ENCODE measurements at regions not wholly inside any gene's neighbourhood (a gene's known extent, or its start where the extent isn't known, plus 50 kb on each side); places are given as distances from the start of the nearest gene placed in this dataset.

DNA sequence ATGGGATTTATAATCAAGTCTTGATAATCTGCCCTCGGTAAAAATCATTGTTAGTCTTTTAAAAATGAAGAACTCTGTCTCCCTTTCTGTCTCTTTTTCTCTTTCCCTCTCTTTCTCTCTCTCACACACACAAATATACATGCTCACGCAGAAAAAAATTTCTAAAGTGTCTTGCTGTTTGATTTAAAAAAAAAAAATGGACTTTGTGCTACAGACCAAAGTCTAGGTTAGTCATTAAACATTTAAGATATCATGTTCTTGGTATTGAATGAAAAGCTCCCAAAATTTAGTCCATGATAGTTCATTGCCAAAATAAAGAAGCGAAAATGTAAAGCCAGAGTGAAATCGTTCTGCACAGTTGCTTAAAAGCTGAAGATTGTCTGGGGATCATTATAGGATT, 665.8 kb downstream of the SORCS1 start:
- Histone ChIP-seq H4K20me1 (ENCODE audit: control insufficient read depth, extremely low read depth, insufficient read depth, low read length) (no peaks in the 10 kb centered on the region), H3K9ac (ENCODE audit: control insufficient read depth, extremely low read depth, insufficient read depth, low read length) (no peak overlapping the region), H3K4me3 (ENCODE audit: control insufficient read depth in 2 of 3, extremely low read depth in 1 of 3, insufficient read depth in 2 of 3, low read depth in 1 of 3, low read length in 3 of 3) (no peak overlapping the region), H3K4me1 (ENCODE audit: control insufficient read depth, extremely low read depth, insufficient read depth, low read length) (peaks cover 10% of the 10 kb centered on the region), H3K9me1 (ENCODE audit: control insufficient read depth, extremely low read depth, insufficient read depth, low read length) (no peaks in the 10 kb centered on the region), H3K27me3 (ENCODE audit: control insufficient read depth, extremely low read depth, insufficient read depth, low read length) (no peaks in the 10 kb centered on the region), H3K27ac (ENCODE audit: control insufficient read depth, insufficient read depth, low read length) (no peak overlapping the region), H3K36me3 (ENCODE audit: control insufficient read depth in 2 of 2, extremely low read depth in 1 of 2, insufficient read depth in 2 of 2, low read length in 2 of 2) (no peaks in the 10 kb centered on the region), H3K79me2 (ENCODE audit: control insufficient read depth, insufficient read depth, low read length) (no peaks in the 10 kb centered on the region), H2AFZ (ENCODE audit: control insufficient read depth, low read length) (no peak overlapping the region), H3K4me2 (ENCODE audit: control insufficient read depth, extremely low read depth, insufficient read depth, low read depth, low read length) (no peak overlapping the region), H3K9me3 (ENCODE audit: control insufficient read depth, low read depth, low read length) (no peaks in the 10 kb centered on the region)
- TF ChIP-seq CTCF (optimal IDR thresholded peaks at IDR 0.05 in 1 of 3, IDR thresholded peaks at IDR 0.05 in 1 of 3, conservative IDR thresholded peaks at IDR 0.05 in 1 of 3; ENCODE audit: extremely low read depth in 1 of 3, insufficient read depth in 2 of 3, low read length in 3 of 3) (no peak), EZH2 (IDR thresholded peaks at IDR 0.05; ENCODE audit: low read length) (no peak)
- DNase-seq (ENCODE audit: low read depth, low spot score) (no peak), FAIRE-seq (no peak)
- dilution Hi-C loops (cut with MboI; ENCODE audit: extremely low pct_ligation_motif_present, low sequenced_read_pairs) = no loop called here

DNA sequence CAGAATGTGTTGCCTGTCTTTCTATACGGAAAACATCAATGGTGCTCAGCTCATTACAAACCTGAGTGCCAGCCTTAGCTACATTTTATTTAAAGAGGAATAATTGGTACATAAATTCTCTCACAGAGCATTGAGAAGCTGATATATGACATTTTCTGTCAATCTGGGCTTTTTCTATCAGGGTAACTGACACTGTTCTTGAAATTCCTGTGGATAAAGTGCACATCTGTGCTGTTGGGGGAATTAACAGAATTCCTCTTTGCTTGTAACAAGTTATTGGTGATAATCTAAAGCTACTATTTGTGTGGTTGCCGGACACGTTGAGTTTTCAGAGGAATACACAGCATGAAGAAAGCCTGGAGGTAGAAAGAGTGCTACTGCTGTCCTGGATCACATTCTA, 668.6 kb downstream of the SORCS1 start:
- Histone ChIP-seq H3K9me1 (ENCODE audit: control insufficient read depth, extremely low read depth, insufficient read depth, low read length) (no peaks in the 10 kb centered on the region), H3K4me1 (ENCODE audit: control insufficient read depth, extremely low read depth, insufficient read depth, low read length) (peaks cover 6% of the 10 kb centered on the region), H4K20me1 (ENCODE audit: control insufficient read depth, extremely low read depth, insufficient read depth, low read length) (no peaks in the 10 kb centered on the region), H3K36me3 (ENCODE audit: control insufficient read depth in 2 of 2, extremely low read depth in 1 of 2, insufficient read depth in 2 of 2, low read length in 2 of 2) (no peaks in the 10 kb centered on the region), H3K4me2 (ENCODE audit: control insufficient read depth, extremely low read depth, insufficient read depth, low read depth, low read length) (no peak overlapping the region), H3K9ac (ENCODE audit: control insufficient read depth, extremely low read depth, insufficient read depth, low read length) (no peak overlapping the region), H3K79me2 (ENCODE audit: control insufficient read depth, insufficient read depth, low read length) (no peaks in the 10 kb centered on the region), H3K4me3 (ENCODE audit: control insufficient read depth in 2 of 3, extremely low read depth in 1 of 3, insufficient read depth in 2 of 3, low read depth in 1 of 3, low read length in 3 of 3) (no peak overlapping the region), H3K27ac (ENCODE audit: control insufficient read depth, insufficient read depth, low read length) (no peak overlapping the region), H3K9me3 (ENCODE audit: control insufficient read depth, low read depth, low read length) (peaks cover under 1% of the 10 kb centered on the region), H2AFZ (ENCODE audit: control insufficient read depth, low read length) (no peak overlapping the region), H3K27me3 (ENCODE audit: control insufficient read depth, extremely low read depth, insufficient read depth, low read length) (no peaks in the 10 kb centered on the region)
- FAIRE-seq (no peak), DNase-seq (ENCODE audit: low read depth, low spot score) (no peak)
- dilution Hi-C loops (cut with MboI; ENCODE audit: extremely low pct_ligation_motif_present, low sequenced_read_pairs) = no loop called here
- no peak for TF ChIP-seq EZH2 (IDR thresholded peaks at IDR 0.05; ENCODE audit: low read length)
- no peak for TF ChIP-seq CTCF (optimal IDR thresholded peaks at IDR 0.05 in 1 of 3, IDR thresholded peaks at IDR 0.05 in 1 of 3, conservative IDR thresholded peaks at IDR 0.05 in 1 of 3; ENCODE audit: extremely low read depth in 1 of 3, insufficient read depth in 2 of 3, low read length in 3 of 3)

Measured in keratinocyte (primary cell).